ENCODE measurements at regions not wholly inside any gene's neighbourhood (a gene's known extent, or its start where the extent isn't known, plus 50 kb on each side); places are given as distances from the start of the nearest gene placed in this dataset.
"Not testable (repeated sequence)": the region's sequence is repeated elsewhere in the genome, so short reads cannot be mapped to it uniquely, and the experiment has no call there.

DNA sequence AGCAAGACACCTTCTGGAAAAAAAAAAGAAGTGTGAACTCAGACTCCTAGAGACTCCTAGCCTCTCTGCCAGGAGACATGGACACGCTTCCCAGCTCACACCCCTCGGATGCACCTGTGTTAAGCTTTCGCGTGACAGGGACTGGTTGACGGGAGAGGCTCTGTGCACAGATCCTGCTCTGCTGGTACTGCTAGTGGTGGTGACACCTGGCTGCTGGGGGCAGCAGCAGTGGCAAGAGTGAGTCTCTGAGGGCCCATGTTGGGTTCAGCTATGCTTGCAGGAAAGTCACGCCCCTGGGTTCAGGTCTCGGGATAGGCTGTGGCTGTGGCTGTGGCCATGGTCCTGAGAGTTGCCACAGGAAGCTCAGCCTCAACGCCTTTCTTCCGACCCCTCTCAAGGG lies 81.1 kb downstream of the XRCC2 start:
- H3K4me1 ChIP-seq (ENCODE audit: insufficient read depth): peaks cover 10% of the 10 kb centered on the region
- no peak for DNase-seq
- H3K27ac ChIP-seq: no peak overlapping the region
- no peak for TF ChIP-seq EZH2 (IDR thresholded peaks at IDR 0.05; ENCODE audit: insufficient read depth, poor library complexity, severe bottlenecking)
- no peak for TF ChIP-seq EZH2phosphoT487 (IDR thresholded peaks at IDR 0.05; ENCODE audit: insufficient read depth, low read depth)
- H3K36me3 ChIP-seq (ENCODE audit: low read depth): no peaks in the 10 kb centered on the region
- H3K4me2 ChIP-seq (ENCODE audit: unreplicated experiment): no peak overlapping the region
- no peaks in the 10 kb centered on the region for H3K79me2 ChIP-seq (ENCODE audit: insufficient read depth)
- in situ Hi-C loops (cut with MboI): no loop called here
- no peaks in the 10 kb centered on the region for H4K20me1 ChIP-seq (ENCODE audit: insufficient read depth)
- H3K9me3 ChIP-seq (ENCODE audit: low read depth): no peaks in the 10 kb centered on the region
- no peak overlapping the region for H3K9ac ChIP-seq
- no peak overlapping the region for H2AFZ ChIP-seq
- WGBS, 2 experiments (ENCODE audit: low coverage in 1 of 2, low lambda C conversion rate in 2 of 2, missing lambda C conversion rate in 2 of 2): 91% methylated on average over 9 of the region's 9 CpGs
- no peak overlapping the region for H3K4me3 ChIP-seq
- no peaks in the 10 kb centered on the region for H3F3A ChIP-seq (ENCODE audit: insufficient read depth)
- no peaks in the 10 kb centered on the region for H3K9me2 ChIP-seq (ENCODE audit: insufficient read depth)
- no peaks in the 10 kb centered on the region for H3K27me3 ChIP-seq (replicated peaks; ENCODE audit: insufficient read depth)

DNA sequence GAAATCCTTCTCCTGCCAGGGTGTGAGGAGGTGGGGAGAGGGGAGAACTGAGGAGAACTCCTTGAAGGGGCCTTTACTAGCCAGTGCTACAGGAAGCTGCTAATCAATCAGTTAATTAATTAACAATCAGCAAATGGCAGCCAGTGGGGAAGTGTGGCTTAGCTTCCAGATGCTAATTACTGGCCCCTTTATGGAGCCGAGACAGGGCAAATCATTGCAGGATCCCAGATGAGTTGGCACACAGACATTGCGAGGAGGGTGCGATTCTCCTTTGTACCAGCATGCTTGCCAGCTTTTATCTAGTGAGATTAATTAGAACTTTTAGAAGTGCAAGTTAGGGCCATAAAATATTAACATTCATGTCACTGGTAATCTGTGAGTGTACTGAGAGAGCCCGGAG lies 84.0 kb downstream of the XRCC2 start:
- H3K9me3 ChIP-seq (ENCODE audit: low read depth): no peaks in the 10 kb centered on the region
- in situ Hi-C loops (cut with MboI): no loop called here
- no peaks in the 10 kb centered on the region for H4K20me1 ChIP-seq (ENCODE audit: insufficient read depth)
- no peak overlapping the region for H3K9ac ChIP-seq
- WGBS, 2 experiments (ENCODE audit: low coverage in 1 of 2, low lambda C conversion rate in 2 of 2, missing lambda C conversion rate in 2 of 2): 78 to 83% methylated on average over 4 of the region's 4 CpGs
- TF ChIP-seq EZH2 (IDR thresholded peaks at IDR 0.05; ENCODE audit: insufficient read depth, poor library complexity, severe bottlenecking) (no peak), EZH2phosphoT487 (IDR thresholded peaks at IDR 0.05; ENCODE audit: insufficient read depth, low read depth) (no peak)
- H3K27ac ChIP-seq: no peak overlapping the region
- no peak for DNase-seq
- peaks cover 8% of the 10 kb centered on the region; the same call in 1 of the 2 replicates for H3F3A ChIP-seq (ENCODE audit: insufficient read depth)
- H3K36me3 ChIP-seq (ENCODE audit: low read depth): no peaks in the 10 kb centered on the region
- no peaks in the 10 kb centered on the region for H3K79me2 ChIP-seq (ENCODE audit: insufficient read depth)
- no peaks in the 10 kb centered on the region for H3K27me3 ChIP-seq (replicated peaks; ENCODE audit: insufficient read depth)
- H3K4me3 ChIP-seq: no peak overlapping the region
- H3K4me1 ChIP-seq (ENCODE audit: insufficient read depth): peaks cover 10% of the 10 kb centered on the region
- H3K4me2 ChIP-seq (ENCODE audit: unreplicated experiment): no peak overlapping the region
- no peak overlapping the region for H2AFZ ChIP-seq
- H3K9me2 ChIP-seq (ENCODE audit: insufficient read depth): no peaks in the 10 kb centered on the region

DNA sequence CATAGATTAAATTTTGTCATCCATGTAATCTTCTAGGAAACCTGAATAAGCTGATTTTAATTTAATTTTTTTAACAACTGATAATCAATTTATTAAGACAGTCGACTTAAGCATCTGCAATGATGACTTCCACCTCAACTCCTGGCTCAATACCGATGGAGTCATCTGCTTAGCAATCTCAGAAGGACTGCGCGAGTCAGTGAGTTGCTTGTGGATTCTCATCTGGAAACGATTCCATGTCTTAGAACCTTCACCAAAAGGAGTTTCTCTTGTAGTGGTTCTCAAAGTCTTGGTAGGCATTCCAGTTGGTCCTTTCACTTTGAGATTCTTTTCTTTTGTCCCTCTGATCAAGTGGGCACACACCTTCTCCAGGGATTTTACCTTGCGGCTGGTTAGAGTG lies 85.5 kb downstream of the XRCC2 start:
- Histone ChIP-seq H3K36me3 (ENCODE audit: low read depth) (no peaks in the 10 kb centered on the region), H3K27me3 (replicated peaks; ENCODE audit: insufficient read depth) (no peaks in the 10 kb centered on the region), H3K9me3 (ENCODE audit: low read depth) (no peaks in the 10 kb centered on the region), H3K4me1 (ENCODE audit: insufficient read depth) (peaks cover 10% of the 10 kb centered on the region), H3K9ac (no peak overlapping the region), H3K27ac (no peak overlapping the region), H4K20me1 (ENCODE audit: insufficient read depth) (no peaks in the 10 kb centered on the region), H2AFZ (no peak overlapping the region), H3F3A (ENCODE audit: insufficient read depth) (peaks cover 8% of the 10 kb centered on the region; the same call in 1 of the 2 replicates), H3K4me3 (no peak overlapping the region), H3K79me2 (ENCODE audit: insufficient read depth) (no peaks in the 10 kb centered on the region), H3K9me2 (ENCODE audit: insufficient read depth) (no peaks in the 10 kb centered on the region), H3K4me2 (ENCODE audit: unreplicated experiment) (no peak overlapping the region)
- TF ChIP-seq EZH2 (IDR thresholded peaks at IDR 0.05; ENCODE audit: insufficient read depth, poor library complexity, severe bottlenecking): no peak
- no peak for TF ChIP-seq EZH2phosphoT487 (IDR thresholded peaks at IDR 0.05; ENCODE audit: insufficient read depth, low read depth)
- 35 to 40% methylated on average over 6 of the region's 6 CpGs for WGBS, 2 experiments (ENCODE audit: low coverage in 1 of 2, low lambda C conversion rate in 2 of 2, missing lambda C conversion rate in 2 of 2)
- in situ Hi-C loops (cut with MboI): no loop called here
- DNase-seq: peak; percentile 61

DNA sequence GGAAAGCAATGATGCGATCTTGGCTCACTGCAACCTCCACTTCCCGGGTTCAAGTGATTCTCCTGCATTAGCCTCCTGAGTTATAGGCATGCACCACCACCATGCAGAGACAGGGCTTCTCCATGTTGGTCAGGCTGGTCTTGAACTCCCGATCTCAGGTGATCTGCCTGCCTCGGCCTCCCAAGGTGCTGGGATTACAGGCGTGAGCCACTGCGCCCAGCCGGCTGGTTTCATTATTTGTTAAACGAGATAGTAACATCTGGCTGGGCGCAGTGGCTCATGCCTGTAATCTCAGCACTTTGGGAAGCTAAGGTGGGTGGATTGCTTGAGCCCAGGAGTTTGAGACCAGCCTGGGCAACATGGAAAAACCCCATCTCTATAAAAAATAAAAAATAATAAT lies 86.1 kb downstream of the XRCC2 start:
- in situ Hi-C loops (cut with MboI); H3K79me2 ChIP-seq (ENCODE audit: insufficient read depth); H3K27me3 ChIP-seq (replicated peaks; ENCODE audit: insufficient read depth); H3K4me2 ChIP-seq (ENCODE audit: unreplicated experiment); H2AFZ ChIP-seq; H3K27ac ChIP-seq; H3K4me3 ChIP-seq; H4K20me1 ChIP-seq (ENCODE audit: insufficient read depth); H3K36me3 ChIP-seq (ENCODE audit: low read depth); H3K9me2 ChIP-seq (ENCODE audit: insufficient read depth); DNase-seq; H3K9ac ChIP-seq; H3K4me1 ChIP-seq (ENCODE audit: insufficient read depth); H3K9me3 ChIP-seq (ENCODE audit: low read depth); H3F3A ChIP-seq (ENCODE audit: insufficient read depth): not testable (repeated sequence)
- 83 to 86% methylated on average over 9 of the region's 9 CpGs for WGBS, 2 experiments (ENCODE audit: low coverage in 1 of 2, low lambda C conversion rate in 2 of 2, missing lambda C conversion rate in 2 of 2)

DNA sequence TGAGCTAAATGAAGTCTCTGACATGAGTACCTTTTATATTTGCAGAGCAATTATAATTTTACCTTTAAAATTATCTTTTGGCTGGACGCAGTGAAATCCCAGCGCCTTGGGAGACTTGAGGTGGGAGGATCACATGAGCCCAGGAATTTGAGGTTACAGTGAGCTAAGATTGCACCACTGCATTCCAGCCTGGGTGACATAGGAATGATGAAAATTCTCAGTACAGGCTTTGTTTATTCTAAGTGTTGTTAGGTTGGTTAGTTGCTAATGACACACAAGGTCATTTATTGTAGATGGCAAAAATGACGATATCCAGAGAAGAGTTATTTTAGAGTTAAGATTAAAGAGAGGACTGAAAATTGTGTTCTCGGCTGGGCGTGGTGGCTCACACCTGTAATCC lies 87.6 kb downstream of the XRCC2 start:
- 43 to 48% methylated on average over 5 of the region's 5 CpGs for WGBS, 2 experiments (ENCODE audit: low coverage in 1 of 2, low lambda C conversion rate in 2 of 2, missing lambda C conversion rate in 2 of 2)
- Histone ChIP-seq H3K9me2 (ENCODE audit: insufficient read depth) (no peaks in the 10 kb centered on the region), H3K4me1 (ENCODE audit: insufficient read depth) (peaks cover 10% of the 10 kb centered on the region), H3K9ac (no peak overlapping the region), H4K20me1 (ENCODE audit: insufficient read depth) (no peaks in the 10 kb centered on the region), H3K4me3 (no peak overlapping the region), H3K79me2 (ENCODE audit: insufficient read depth) (no peaks in the 10 kb centered on the region), H3K9me3 (ENCODE audit: low read depth) (no peaks in the 10 kb centered on the region), H3K27me3 (replicated peaks; ENCODE audit: insufficient read depth) (no peaks in the 10 kb centered on the region), H3K36me3 (ENCODE audit: low read depth) (no peaks in the 10 kb centered on the region), H3F3A (ENCODE audit: insufficient read depth) (peaks cover 8% of the 10 kb centered on the region; the same call in 1 of the 2 replicates), H2AFZ (no peak overlapping the region), H3K4me2 (ENCODE audit: unreplicated experiment) (no peak overlapping the region), H3K27ac (peak overlapping the region; percentile 23; the same call in 1 of the 2 replicates)
- peak; percentile 79 for DNase-seq
- TF ChIP-seq EZH2phosphoT487 (IDR thresholded peaks at IDR 0.05; ENCODE audit: insufficient read depth, low read depth): no peak
- in situ Hi-C loops (cut with MboI): no loop called here
